HG03066 (cell line): ENCODE measurements at regions not wholly inside any gene's neighbourhood (a gene's known extent, or its start where the extent isn't known, plus 50 kb on each side); places are given as distances from the start of the nearest gene placed in this dataset.

Experiments used
- ATAC-seq: cut with Tn5 transposase; IDR thresholded peaks from one replicate; pipeline ENCODE4 v1.9.1; 2021; ENCODE audit warnings: low read depth; ENCODE audit not compliant: unreplicated experiment

DNA sequence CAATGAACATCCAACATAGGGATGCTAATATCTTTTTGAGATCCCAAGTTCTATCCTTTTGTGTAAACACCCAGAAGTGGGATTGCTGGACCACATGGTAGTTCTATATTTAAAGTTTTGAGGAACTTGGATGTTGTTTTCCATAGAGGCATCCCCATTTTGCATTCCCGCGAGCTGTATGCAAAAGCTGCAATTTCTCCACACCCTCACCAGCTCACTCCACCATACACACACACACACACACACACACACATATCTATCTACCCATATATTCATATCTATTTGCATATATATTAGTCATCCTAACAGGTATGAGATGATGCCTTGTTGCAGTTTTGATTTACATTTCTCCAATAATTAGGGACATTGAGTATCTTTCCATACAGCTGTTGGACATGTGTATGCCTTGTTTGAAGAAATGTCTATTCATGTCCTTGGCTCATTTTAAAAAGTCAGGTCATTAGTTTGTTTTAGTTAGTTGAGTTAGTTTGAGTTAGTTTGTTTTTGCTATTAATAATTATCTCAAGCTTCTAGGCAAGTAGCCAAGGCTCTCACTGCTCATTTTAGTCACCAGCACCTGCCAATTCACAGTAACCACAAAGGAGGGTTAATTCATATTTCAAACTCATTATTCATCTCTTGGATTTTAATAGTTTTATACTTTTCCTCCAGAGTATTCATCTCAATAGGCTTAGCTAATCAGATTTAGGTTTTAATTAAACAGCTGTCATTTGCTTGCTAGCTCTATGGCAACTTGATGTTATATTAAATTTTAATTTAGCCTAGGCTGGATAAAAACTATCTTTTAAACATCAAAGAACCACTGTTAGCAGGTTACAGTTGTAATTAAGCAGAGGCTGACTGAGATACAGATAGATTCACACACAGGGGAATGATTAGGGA, 1435.9 kb upstream of the TMEM132C start:
- ATAC-seq, result no peak

DNA sequence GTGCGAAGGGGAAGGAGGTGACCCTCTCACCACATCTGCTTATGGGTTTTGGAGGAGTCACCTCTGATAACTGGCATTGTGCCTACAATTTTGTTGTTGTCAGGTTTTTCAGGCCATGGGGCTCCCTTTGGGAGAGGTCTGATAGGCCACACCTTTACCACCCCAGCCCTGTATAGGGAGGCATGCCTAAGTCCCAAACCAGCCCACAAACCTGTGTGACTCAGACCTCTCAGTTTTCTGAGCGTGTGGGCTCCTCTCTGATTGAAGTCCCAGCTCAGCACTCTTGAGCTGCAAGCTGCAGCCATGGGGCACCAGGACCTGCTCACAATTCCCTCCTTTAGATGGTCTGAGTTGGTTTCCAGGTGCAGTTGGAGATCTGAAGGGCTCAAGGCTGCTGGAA, 1429.3 kb upstream of the TMEM132C start:
- ATAC-seq, result no peak

DNA sequence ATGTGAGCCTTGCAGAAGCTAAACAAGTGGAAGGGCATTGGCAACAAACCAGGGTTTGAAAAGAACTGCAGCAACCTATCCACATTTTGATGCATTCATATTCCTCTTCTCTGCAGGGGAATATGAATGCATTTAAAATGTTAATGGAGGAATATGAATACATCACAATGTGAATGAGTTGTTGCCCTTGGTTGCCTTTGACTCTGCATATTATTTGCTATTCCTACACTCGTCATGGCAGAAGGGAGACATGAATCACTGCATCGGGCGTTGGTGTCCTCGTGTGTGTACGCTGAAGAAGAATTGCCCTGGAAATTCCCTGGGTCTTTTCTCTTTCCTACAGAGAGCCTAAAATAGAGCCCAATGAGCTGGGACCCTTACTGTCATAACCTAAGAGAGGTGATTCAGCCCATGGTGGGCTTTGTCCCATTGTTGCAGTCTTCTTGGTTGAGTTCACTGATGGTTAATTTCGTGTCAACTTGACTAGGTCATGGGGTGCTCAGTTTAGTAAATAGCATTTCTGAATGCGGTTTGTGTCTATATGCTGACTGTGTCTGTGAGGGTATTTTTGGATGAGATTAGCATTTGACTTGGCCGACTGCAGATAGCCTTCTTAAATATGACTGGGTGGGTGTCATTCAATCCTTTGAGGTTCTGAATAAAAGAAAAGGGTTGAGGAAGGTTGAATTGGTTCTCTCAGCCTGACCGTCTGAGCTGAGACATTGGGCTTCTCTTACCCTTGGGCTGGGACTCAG, 1422.9 kb upstream of the TMEM132C start:
- no peak for ATAC-seq

DNA sequence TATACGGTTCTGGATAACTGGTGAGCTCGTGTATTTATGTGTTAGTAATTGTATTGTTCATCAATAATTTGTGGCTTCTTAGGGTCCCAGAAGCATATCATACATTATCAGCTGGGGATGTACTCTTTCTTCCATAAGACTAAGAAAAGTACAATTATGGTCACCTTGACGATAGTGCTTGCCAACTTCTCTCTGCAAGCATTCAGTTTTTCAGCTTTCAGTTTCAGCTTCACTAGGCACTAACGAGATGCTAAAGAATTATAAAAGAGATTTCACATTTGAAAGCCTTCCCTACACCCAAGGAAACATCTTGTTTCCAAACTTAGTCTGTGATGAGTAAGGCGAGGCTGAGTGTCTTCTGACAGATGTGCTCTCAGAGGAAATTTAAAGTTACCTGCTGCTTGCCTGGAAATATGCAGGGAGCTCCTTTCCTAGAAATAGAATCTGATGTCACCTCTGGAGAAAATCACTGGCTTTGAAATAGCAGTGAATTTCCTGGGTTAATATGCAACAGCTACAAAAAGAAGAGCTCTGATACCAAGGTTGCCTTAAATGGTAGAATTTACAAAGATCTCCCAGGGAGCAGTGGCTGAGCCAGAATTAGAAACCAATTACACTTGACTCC, 1419.9 kb upstream of the TMEM132C start:
- no peak for ATAC-seq

DNA sequence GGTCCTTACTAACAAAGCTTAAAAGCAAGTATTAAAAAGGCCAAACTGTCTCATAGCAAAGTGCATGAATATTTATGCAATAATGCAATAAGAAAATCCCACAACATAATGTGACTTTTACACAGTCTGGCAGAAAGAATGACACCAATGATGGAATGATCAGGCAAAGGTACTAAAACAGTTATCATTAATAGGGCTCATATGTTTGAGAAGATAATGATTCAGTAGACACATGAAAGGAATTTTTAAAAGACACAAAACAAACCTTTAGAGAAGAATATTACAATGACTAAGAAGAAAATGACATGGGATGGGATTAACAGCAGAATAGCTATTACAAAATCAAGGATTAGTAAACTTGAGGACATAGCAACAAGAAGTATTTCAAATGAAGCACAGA, 1411.2 kb upstream of the TMEM132C start:
- no peak for ATAC-seq

DNA sequence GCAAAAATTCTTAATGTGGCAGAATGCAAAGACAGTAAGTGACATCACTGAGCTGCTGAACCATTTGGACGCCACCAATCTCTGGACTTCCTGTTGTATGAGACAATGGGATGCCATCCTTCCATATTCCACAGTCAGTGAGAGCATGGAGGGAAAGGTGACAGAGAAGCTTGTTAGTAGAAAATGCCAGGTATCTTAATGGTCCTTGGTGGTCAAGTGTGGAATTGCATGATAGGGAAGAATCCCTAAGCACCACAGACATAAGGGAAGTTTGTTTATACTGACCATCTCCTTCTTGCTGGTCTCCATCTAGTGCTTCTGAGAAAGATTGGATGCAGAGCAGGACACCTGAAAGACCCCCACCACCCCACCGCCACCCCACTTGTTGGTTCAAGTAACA, 1410.0 kb upstream of the TMEM132C start:
- no peak for ATAC-seq

DNA sequence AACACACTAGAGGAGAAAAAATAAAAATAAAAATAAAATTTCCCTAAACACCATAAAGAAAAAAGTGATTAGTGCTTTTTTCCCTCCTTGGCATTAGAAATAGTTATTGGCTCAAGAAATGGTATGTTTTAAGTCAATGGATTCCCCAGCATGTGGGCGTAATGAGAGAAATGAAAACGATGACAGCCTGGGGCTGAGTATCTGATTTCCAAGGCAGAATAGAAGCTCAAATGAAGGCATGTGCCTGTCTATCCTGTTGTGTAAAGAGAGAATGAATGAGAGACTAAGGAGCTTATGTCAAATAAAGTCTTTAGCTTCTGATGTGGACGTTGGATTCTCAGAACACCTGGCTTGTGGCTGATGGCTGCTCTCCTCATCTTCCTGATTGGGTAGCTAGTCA, 1408.4 kb upstream of the TMEM132C start:
- no peak for ATAC-seq

DNA sequence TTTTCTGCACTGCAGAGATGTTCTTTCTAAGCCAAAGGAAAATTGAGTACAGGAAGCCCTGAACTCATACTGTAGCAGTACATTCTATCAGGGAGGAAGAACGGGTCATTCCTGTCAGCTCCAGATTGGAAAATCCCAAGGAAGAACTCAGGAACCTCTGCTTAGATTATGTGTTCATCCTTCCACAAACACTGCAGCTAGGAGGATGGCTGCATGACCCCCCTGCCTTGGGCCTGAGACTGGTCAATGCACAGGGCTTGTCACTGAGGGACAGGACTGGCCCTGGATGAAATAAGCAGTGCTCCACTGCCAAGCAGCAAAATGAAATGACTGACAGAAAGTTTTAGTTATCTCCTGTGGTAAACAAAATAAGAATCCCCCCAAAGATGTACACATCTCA, 1406.8 kb upstream of the TMEM132C start:
- no peak for ATAC-seq

DNA sequence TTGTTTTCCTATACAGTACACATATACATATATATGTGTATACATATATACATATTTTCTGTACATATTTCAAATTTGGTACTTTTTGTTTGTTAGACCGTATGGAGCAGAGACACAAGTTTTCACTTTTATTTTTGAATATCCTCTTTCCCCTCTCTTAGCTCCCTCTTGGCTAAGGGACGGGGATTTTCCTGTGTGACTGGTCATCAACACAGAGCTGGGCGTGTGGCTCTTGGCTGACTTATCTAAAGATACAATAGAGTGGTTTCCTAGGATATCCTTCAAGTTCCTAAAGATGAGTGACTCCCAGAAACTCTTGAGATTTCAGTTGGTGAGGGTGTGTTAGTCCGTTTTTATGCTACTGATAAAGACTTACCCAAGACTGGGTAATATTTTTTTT, 1404.5 kb upstream of the TMEM132C start:
- no peak for ATAC-seq

DNA sequence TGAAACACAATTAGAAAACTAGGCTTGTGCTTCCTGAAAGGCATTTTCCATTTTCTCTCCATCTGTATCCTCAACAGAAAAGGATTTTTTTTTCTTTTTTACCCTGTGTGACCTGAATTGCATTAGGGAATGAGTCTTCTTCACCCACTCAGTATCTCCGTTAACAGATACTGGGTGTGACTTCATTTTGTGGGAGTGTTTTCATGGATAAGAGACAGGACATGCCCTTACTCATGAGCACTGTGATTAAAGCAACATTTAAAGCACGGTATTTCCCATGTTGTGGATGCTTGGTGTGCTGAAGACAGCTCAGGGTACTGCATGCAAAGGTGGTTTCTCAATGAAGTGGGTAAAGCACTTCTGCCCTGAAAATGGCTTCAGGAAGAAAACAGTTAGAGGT, 1397.3 kb upstream of the TMEM132C start:
- no peak for ATAC-seq

DNA sequence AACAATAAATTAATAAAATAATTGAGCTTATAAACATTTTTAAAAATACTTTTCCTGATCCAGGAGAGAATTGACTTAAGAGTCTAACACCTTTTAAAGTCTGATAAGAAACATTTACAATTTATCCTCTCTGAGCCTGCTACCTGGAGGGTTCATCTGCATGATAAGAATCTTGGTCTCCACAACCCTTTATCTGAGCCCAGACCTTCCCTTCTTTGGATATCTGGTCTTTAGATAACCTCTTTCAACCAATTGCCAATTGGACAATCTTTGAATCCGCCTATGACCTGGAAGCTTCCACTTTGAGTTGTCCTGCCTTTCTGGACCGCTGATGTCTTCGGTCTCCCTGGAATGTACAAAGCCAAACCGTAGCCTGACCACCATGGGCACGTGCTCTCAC, 1393.3 kb upstream of the TMEM132C start:
- ATAC-seq, result no peak

DNA sequence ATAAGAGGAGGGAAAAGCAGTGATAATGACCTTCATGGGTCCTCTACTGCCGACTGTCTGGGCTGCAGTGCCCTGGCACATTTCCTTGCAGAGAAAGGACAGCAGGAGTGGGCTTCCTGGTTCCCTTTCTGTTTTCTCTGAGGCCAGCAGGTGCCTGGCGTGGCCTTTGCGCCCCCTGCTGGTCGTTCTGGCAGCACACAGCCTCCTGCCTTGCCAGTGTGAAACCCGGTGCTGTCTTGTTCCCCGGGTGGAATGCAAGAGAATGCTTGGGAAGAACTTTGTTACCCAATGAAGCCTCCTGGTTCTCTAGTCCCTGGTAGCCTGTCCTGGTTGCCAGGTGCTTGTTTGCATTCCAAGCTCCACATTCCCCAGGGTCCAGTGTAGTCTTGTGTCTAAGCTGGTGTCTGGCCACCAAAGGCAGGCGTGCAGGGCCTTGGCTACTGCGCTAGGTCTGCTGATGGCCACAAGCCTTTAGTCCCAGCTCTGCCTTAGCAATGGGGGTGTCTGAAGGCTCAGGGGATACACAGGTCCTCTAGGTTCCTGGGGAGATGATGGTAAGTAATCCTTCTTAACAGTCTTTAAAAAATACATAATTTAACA, 1392.4 kb upstream of the TMEM132C start:
- no peak for ATAC-seq

DNA sequence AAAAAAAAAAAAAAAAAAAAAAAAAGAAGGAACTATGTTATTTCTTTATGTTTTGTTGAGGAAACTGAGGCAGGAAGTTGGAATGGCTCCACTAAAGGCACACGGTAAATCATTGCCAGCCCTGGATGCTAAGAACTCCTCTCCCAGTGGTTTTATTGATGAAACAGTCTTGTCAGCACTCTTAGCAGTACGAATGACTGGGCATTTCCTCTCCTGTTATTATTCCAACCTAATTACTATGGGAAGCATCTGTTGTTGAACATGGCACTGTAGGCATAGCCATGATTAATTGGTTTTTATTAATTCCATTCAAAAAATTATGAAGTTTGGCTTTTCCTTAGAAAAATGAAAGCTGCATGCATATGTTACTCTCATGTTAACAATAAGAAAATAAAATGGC, 1387.1 kb upstream of the TMEM132C start:
- no peak for ATAC-seq

DNA sequence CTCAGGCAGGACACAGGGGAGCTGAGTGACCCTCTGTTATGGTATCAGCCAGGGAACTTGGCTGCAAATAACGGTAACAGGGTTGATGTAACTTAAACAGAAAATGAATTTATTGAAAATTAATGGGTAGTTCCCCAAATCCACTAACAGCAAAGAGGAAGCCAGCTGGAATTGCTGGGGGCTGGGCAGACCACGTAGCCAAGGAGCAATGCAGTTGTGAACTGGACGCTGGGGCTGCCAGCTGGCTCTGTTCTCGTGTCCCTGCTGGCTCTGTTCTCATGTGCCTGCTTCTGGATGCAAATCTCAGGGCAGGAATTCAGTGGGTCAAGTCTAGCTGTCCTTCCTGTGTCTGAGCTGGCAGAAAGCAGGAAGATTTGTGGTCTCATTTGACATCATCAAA, 1383.3 kb upstream of the TMEM132C start:
- no peak for ATAC-seq

DNA sequence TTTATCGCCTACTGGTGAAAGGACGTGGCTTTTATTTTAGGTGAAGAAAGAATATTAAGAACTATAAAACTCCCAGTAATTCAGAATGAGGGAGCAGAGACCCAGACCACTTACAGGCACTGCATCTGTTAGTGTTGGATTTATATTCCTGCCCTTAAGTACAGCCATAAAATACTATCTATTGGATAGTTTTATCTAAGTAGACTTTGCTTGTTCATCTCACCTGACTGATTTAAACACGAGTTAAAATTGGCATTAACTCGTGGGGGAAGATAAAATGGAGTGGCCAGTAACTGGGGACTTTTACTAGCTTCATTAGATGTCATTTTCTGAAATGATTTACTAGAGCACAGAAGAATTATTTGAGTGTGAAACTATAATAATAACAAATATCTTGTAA, 1377.5 kb upstream of the TMEM132C start:
- ATAC-seq, result no peak

DNA sequence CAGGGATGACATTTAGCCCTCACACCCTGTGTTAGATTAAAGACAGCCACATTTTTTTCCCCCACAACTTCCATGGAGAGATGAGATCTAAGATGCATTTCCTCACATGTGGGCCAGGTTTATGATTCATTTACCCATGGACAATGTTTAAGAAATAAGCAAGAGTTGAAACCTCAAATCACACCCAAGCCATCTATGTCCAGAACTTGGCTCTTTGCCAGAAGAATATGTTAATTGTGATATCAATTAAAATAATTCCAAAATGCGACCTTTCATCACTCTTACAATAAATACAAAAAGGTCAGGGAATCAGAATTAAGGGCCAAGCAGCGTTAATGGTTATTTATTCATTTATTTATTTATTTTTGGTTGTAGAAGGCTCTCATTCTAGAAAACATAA, 1376.9 kb upstream of the TMEM132C start:
- no peak for ATAC-seq

DNA sequence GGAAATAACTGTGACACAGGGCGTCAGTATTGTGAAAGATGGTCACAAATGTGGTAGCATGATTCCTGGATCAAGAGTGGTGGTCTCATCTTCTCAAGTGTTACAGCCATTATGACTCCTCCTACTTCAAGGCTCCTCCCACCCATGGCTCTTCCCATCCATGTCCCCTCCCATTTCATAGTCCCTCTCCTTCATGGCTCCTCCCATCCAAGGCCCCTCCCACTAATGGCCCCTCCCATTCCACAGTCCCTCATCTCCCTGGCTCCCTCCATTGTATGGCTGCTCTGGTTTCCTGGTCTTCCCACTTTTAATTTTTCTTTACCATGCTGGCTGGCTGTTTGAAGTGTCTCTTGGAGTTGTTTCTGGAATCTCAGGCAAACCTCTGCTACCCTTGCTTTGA, 1375.2 kb upstream of the TMEM132C start:
- ATAC-seq, result no peak

DNA sequence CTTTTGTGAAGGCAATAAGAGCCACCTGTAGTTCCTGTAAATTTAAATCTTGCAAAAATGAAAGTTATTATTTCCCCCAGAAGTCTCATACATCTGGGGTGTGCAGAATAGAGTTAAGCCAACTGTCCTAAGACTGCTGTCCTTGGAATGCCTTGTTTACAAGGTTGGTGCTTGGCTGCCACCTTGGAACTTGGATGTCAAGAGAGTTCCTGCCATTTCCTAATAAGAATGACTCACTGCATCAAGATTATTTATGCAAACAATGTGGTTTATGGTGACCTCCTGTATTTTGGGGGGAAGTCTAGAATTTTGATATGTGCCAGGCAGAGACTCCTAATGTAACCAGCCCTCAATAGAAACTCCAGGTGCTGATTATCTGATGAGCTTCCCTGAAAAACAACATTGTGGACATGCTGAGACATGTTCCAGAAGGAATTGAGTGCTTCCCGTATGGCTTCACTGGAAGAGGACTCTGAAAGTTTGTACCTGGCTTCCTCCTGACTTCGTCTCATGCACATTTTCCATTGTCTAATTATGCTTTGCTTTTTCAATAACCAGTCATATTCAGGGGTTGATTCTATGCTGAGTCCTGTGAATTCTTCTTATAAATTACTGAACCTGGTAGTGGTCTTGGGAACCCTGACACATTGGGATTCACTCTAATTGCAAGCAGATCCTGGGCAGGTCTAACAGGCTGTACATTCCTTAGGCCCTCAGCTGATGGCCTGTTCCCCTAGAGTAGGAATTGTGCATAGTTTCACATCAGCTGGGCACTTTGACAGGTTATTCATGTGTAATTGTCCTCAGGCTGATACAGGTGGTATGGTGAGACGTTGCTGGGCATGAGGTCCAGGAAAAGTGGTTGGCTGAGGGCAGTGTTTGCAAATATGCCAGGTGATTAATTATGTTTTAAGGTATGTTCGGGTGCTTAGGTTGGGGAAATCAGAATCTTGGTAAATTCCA, 1370.7 kb upstream of the TMEM132C start:
- no peak for ATAC-seq

DNA sequence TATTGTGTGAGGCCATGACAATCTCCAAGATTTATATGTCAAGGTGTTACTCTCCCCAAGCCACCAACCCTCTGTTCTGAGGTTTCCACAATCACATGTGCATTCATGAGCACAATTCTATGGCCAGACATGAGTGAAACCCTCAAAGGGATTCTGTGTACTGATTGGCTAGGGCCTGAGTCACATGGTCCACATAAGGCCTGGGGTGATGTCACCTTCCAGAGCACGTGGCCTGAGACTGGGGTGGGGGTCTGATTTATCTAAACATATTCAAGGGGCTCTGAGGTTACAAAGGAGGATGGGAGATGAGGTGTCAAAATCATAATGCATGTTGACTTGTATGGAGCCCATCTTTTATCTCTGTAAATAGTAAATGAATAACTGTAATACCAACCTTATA, 1369.9 kb upstream of the TMEM132C start:
- ATAC-seq, result no peak

DNA sequence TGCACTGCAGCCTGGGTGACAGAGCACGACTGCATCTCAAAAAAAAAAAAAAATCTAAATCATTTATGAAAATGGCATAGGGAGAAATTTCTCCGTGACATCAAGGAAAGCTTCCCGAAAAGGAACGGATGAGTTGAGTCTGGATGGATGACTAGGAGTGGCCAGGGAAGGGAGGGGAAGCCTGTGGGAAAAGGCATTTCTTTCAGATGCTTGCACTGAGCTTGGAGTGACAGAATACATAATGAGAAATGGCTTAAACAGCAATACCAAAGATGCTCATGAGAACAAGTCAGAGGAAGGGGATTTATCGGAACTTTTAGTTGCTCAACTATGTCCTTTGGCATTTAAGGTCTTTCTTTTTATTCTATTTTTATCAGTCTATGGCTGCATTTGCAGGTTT, 1369.2 kb upstream of the TMEM132C start:
- no peak for ATAC-seq
